H1 (cell line): ENCODE measurements at regions not wholly inside any gene's neighbourhood (a gene's known extent, or its start where the extent isn't known, plus 50 kb on each side); places are given as distances from the start of the nearest gene placed in this dataset.

ENCODE experiments used
- CTCF ChIA-PET: fragments of 300-600 bp; sonication (Branson Sonifier 250); formaldehyde crosslinking; loops from one replicate; lab custom pipeline; 2021; ENCODE audit not compliant: partially characterized antibody; lab: Charles Lee
- POLR2A ChIA-PET: fragments of 300-600 bp; sonication (Branson Sonifier 250); formaldehyde crosslinking; loops from one replicate; lab custom pipeline; 2021; ENCODE audit warnings: inconsistent platforms; ENCODE audit not compliant: partially characterized antibody; lab: Charles Lee
- DNase-seq, 2 experiments: peaks; one replicate each; pipeline versions ENCODE4 v3.0.0 to v3.0.0-alpha.2; 2010 to 2022; ENCODE audit warnings: low spot score in 2 of 2, low read depth in 1 of 2, mixed read lengths in 1 of 2
- FAIRE-seq: peaks from 2 replicates; lab custom pipeline; 2011; peaks lifted over from hg19 to GRCh38; lab: Jason Lieb, UNC
- H2AFZ ChIP-seq: 2 replicates; pipeline ENCODE4 v1.8.1; 2012; ENCODE audit warnings: low read length, inconsistent platforms
- H2AK5ac ChIP-seq: 2 replicates; pipeline ENCODE4 v1.6.1; 2013; ENCODE audit warnings: low read depth, low read length
- H2BK120ac ChIP-seq: replicated peaks from 2 replicates; pipeline ENCODE3; 2013; ENCODE audit warnings: low read depth, low read length, inconsistent platforms
- H2BK12ac ChIP-seq: 2 replicates; pipeline ENCODE4 v1.6.1; 2013; ENCODE audit warnings: low read depth, low read length
- H2BK15ac ChIP-seq: 2 replicates; pipeline ENCODE4 v1.6.1; 2013; ENCODE audit warnings: low read length
- H2BK20ac ChIP-seq: 2 replicates; pipeline ENCODE4 v1.6.1; 2013; ENCODE audit warnings: low read length
- H2BK5ac ChIP-seq: 2 replicates; pipeline ENCODE4 v1.6.1; 2013; ENCODE audit warnings: low read depth, low read length
- H3K14ac ChIP-seq: 2 replicates; pipeline ENCODE4 v1.6.1; 2013; ENCODE audit warnings: inconsistent platforms; ENCODE audit not compliant: insufficient read length
- H3K18ac ChIP-seq: 2 replicates; pipeline ENCODE4 v1.6.1; 2013; ENCODE audit warnings: low read length; ENCODE audit errors: extremely low read depth
- H3K23ac ChIP-seq: 2 replicates; pipeline ENCODE4 v1.6.1; 2013; ENCODE audit warnings: inconsistent platforms; ENCODE audit not compliant: insufficient read length
- H3K23me2 ChIP-seq: 2 replicates; pipeline ENCODE4 v1.6.1; 2013; ENCODE audit warnings: low read depth, low read length
- H3K27ac ChIP-seq: 2 replicates; pipeline ENCODE4 v1.6.1; 2011; ENCODE audit warnings: low read depth, low read length, inconsistent platforms
- H3K27me3 ChIP-seq, 4 experiments: replicated peaks in 1 of 4; 1 replicate in 1 of 4; 2 replicates in 3 of 4; pipeline versions ENCODE4 v1.6.1 to v1.8.1; 2011 to 2013; ENCODE audit warnings: low read length in 3 of 4, mild to moderate bottlenecking in 3 of 4, inconsistent platforms in 2 of 4, mixed read lengths in 2 of 4, moderate library complexity in 1 of 4; ENCODE audit not compliant: control insufficient read depth in 3 of 4, insufficient read depth in 3 of 4; ENCODE audit errors: extremely low read depth in 1 of 4
- H3K36me3 ChIP-seq, 4 experiments: 2 replicates each; pipeline versions ENCODE4 v1.6.1 to v1.8.1; 2011 to 2013; ENCODE audit warnings: mild to moderate bottlenecking in 4 of 4, low read length in 3 of 4, moderate library complexity in 2 of 4, control low read depth in 1 of 4, inconsistent platforms in 1 of 4; ENCODE audit not compliant: insufficient read depth in 4 of 4, control insufficient read depth in 2 of 4
- H3K4ac ChIP-seq: replicated peaks from 2 replicates; pipeline ENCODE3; 2013; ENCODE audit warnings: low read length, low read depth, mixed read lengths, inconsistent platforms; ENCODE audit not compliant: insufficient read length
- H3K4me1 ChIP-seq, 4 experiments: replicated peaks in 1 of 4; 1 replicate in 1 of 4; 2 replicates in 3 of 4; pipeline versions ENCODE4 v1.6.1 to v1.8.1; 2011 to 2013; ENCODE audit warnings: low read length in 3 of 4, inconsistent platforms in 2 of 4, mixed read lengths in 1 of 4; ENCODE audit not compliant: insufficient read depth in 4 of 4, control insufficient read depth in 3 of 4
- H3K4me2 ChIP-seq, 2 experiments: 2 replicates each; pipeline versions ENCODE4 v1.6.1 to v1.8.1; 2011 to 2013; ENCODE audit warnings: low read depth in 2 of 2, low read length in 2 of 2, control low read depth in 1 of 2, inconsistent platforms in 1 of 2, mild to moderate bottlenecking in 1 of 2; ENCODE audit not compliant: insufficient read depth in 1 of 2
- H3K4me3 ChIP-seq, 4 experiments: fragments of 200-600, 300-600 bp in 1 of 4; sonication (generic), shearing (Covaris generic), sonication (Bioruptor Twin) in 1 of 4; 2 replicates each; pipeline versions ENCODE4 v1.5.1 to v1.8.1; 2011 to 2016; ENCODE audit warnings: low read length in 4 of 4, low read depth in 3 of 4, control low read depth in 2 of 4, inconsistent platforms in 2 of 4, mild to moderate bottlenecking in 2 of 4, mixed read lengths in 1 of 4, moderate library complexity in 1 of 4; ENCODE audit not compliant: insufficient read depth in 2 of 4; ENCODE audit errors: extremely low read depth in 1 of 4
- H3K56ac ChIP-seq: replicated peaks from 2 replicates; pipeline ENCODE3; 2013; ENCODE audit warnings: low read depth, mild to moderate bottlenecking, mixed read lengths, low read length, inconsistent platforms; ENCODE audit not compliant: insufficient read length
- H3K79me1 ChIP-seq: 2 replicates; pipeline ENCODE4 v1.6.1; 2013; ENCODE audit warnings: low read depth, low read length, control low read depth
- H3K79me2 ChIP-seq, 2 experiments: 2 replicates each; pipeline versions ENCODE4 v1.6.1 to v1.8.1; 2012 to 2013; ENCODE audit warnings: low read length in 2 of 2, mild to moderate bottlenecking in 2 of 2, inconsistent platforms in 1 of 2; ENCODE audit not compliant: insufficient read depth in 2 of 2, control insufficient read depth in 1 of 2
- H3K9ac ChIP-seq, 4 experiments: replicated peaks in 1 of 4; 1 replicate in 1 of 4; 2 replicates in 3 of 4; pipeline versions ENCODE4 v1.6.1 to v1.8.1; 2011 to 2013; ENCODE audit warnings: low read depth in 3 of 4, low read length in 3 of 4, control low read depth in 2 of 4, mild to moderate bottlenecking in 2 of 4, moderate library complexity in 2 of 4, inconsistent platforms in 1 of 4; ENCODE audit errors: extremely low read depth in 1 of 4
- H3K9me3 ChIP-seq, 2 experiments: 2 replicates each; pipeline versions ENCODE4 v1.6.1 to v1.8.1; 2012 to 2013; ENCODE audit warnings: mild to moderate bottlenecking in 2 of 2, moderate library complexity in 2 of 2, control low read depth in 1 of 2, inconsistent platforms in 1 of 2, low read depth in 1 of 2, low read length in 1 of 2, mixed read lengths in 1 of 2; ENCODE audit not compliant: insufficient read depth in 2 of 2
- H4K20me1 ChIP-seq, 2 experiments: replicated peaks in 1 of 2; 2 replicates each; pipeline versions ENCODE3 to v1.8.1; 2011 to 2013; ENCODE audit warnings: inconsistent platforms in 2 of 2, low read length in 2 of 2, mild to moderate bottlenecking in 1 of 2; ENCODE audit not compliant: insufficient read depth in 2 of 2, control insufficient read depth in 1 of 2
- H4K5ac ChIP-seq: 2 replicates; pipeline ENCODE4 v1.6.1; 2013; ENCODE audit warnings: low read length, low read depth, mixed read lengths, inconsistent platforms; ENCODE audit not compliant: insufficient read length
- H4K8ac ChIP-seq: 2 replicates; pipeline ENCODE4 v1.8.0; 2013; ENCODE audit warnings: mild to moderate bottlenecking, moderate library complexity, low read length, inconsistent platforms; ENCODE audit not compliant: insufficient read depth; ENCODE audit errors: extremely low read depth
- H4K91ac ChIP-seq: replicated peaks from 2 replicates; pipeline ENCODE3; 2013; ENCODE audit warnings: low read length, mixed read lengths, inconsistent platforms; ENCODE audit not compliant: insufficient read length
- ATF3 ChIP-seq: IDR thresholded peaks from 2 replicates; pipeline ENCODE4 v1.6.1; 2011; ENCODE audit warnings: low read depth, mild to moderate bottlenecking, low read length; ENCODE audit not compliant: insufficient read depth
- BCL11A ChIP-seq, 2 experiments: IDR thresholded peaks; one replicate each; pipeline ENCODE4 v1.6.1; 2011; ENCODE audit warnings: low read depth in 2 of 2, low read length in 2 of 2, mild to moderate bottlenecking in 2 of 2
- CHD1 ChIP-seq: IDR thresholded peaks from 2 replicates; pipeline ENCODE4 v1.6.1; 2012; ENCODE audit warnings: low read depth, low read length, improper control_type of control experiment
- CHD2 ChIP-seq: IDR thresholded peaks from 2 replicates; pipeline ENCODE4 v1.6.1; 2012; ENCODE audit warnings: low read length, improper control_type of control experiment
- CTBP2 ChIP-seq: IDR thresholded peaks from 2 replicates; pipeline ENCODE4 v1.7.0; 2011; ENCODE audit warnings: borderline replicate concordance, mild to moderate bottlenecking, moderate library complexity, mixed read lengths, low read length; ENCODE audit not compliant: insufficient read depth, insufficient read length
- HDAC6 ChIP-seq: IDR thresholded peaks from one replicate; pipeline ENCODE4 v1.7.1; 2012; ENCODE audit warnings: low read depth, mild to moderate bottlenecking, inconsistent platforms, low read length, moderate library complexity
- KDM1A ChIP-seq: fragments of 200-600, 300-600 bp; sonication (generic); IDR thresholded peaks from 2 replicates; pipeline ENCODE4 v1.7.1; 2016; ENCODE audit warnings: mild to moderate bottlenecking, low read length, borderline replicate concordance
- MAFK ChIP-seq: IDR thresholded peaks from 2 replicates; pipeline ENCODE4 v1.6.1; 2012; ENCODE audit warnings: low read depth, mild to moderate bottlenecking, improper control_type of control experiment, low read length
- RAD21 ChIP-seq, 2 experiments: IDR thresholded peaks in 1 of 2; conservative IDR thresholded peaks in 1 of 2; 2 replicates each; pipeline ENCODE4 v1.6.1; 2011; ENCODE audit warnings: low read depth in 2 of 2, low read length in 2 of 2, improper control_type of control experiment in 1 of 2, inconsistent platforms in 1 of 2, mild to moderate bottlenecking in 1 of 2, moderate library complexity in 1 of 2
- RFX5 ChIP-seq: IDR thresholded peaks from 2 replicates; pipeline ENCODE4 v1.6.1; 2011; ENCODE audit warnings: low read depth, low read length, improper control_type of control experiment, borderline replicate concordance
- RXRA ChIP-seq: IDR thresholded peaks from 2 replicates; pipeline ENCODE4 v1.6.1; 2011; ENCODE audit warnings: low read depth, mild to moderate bottlenecking, low read length, moderate library complexity; ENCODE audit not compliant: insufficient read depth
- SIN3A ChIP-seq, 2 experiments: IDR thresholded peaks in 1 of 2; conservative IDR thresholded peaks in 1 of 2; 2 replicates each; pipeline ENCODE4 v1.6.1; 2011 to 2012; ENCODE audit warnings: low read length in 2 of 2, improper control_type of control experiment in 1 of 2, low read depth in 1 of 2, mild to moderate bottlenecking in 1 of 2
- SIX5 ChIP-seq: IDR thresholded peaks from 2 replicates; pipeline ENCODE4 v1.6.1; 2011; ENCODE audit warnings: mild to moderate bottlenecking, low read depth, low read length
- SP1 ChIP-seq: IDR thresholded peaks from 2 replicates; pipeline ENCODE4 v1.6.1; 2011; ENCODE audit warnings: low read depth, low read length
- TCF12 ChIP-seq: IDR thresholded peaks from 2 replicates; pipeline ENCODE4 v1.6.1; 2011; ENCODE audit warnings: low read depth, mild to moderate bottlenecking, low read length
- WGBS, 2 experiments: shearing (Covaris generic) in 1 of 2; methylation state at CpG; one replicate each; pipeline versions ENCODE4 v1.1.6 to v1.1.7; 2013 to 2015; ENCODE audit warnings: low lambda C conversion rate in 2 of 2, mixed read lengths in 2 of 2, inconsistent platforms in 1 of 2, low coverage in 1 of 2, missing lambda C conversion rate in 1 of 2; ENCODE audit not compliant: insufficient replicate concordance in 2 of 2, insufficient coverage in 1 of 2, insufficient read length in 1 of 2; ENCODE audit errors: extremely low coverage in 1 of 2, missing lambda C conversion rate in 1 of 2; 5-methylcytosine and 5-hydroxymethylcytosine counted together

DNA sequence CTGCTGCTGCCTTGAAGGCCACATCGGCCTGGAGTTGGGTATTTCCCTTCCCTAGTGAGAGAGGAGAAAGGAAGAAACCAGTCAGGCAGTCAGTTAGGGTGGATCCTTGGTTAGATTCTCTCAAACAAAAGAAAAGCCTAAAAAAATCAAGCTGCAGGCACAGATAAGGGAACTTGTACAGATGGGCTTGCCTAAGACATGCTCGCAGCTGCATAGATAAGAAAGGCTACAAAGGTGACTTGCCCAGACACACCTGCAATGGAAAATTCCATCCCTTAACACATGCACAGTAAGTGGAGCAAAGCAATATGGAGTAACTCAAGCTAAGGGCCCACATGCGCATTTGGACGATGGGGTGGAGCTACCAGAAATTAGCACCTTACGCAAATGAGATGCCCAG is 199.7 kb upstream of the ARPP21 start:
- FAIRE-seq: no peak
- TF ChIP-seq BCL11A (IDR thresholded peaks at IDR 0.05; ENCODE audit: low read depth in 2 of 2, low read length in 2 of 2) (no peak), HDAC6 (no peak), CHD1 (no peak), RXRA (no peak), CTBP2 (no peak), RAD21 (IDR thresholded peaks at IDR 0.05 in 1 of 2, conservative IDR thresholded peaks at IDR 0.05 in 1 of 2; ENCODE audit: low read depth in 2 of 2, low read length in 2 of 2) (no peak), SP1 (no peak), SIN3A (conservative IDR thresholded peaks at IDR 0.05 in 1 of 2, IDR thresholded peaks at IDR 0.05 in 1 of 2; ENCODE audit: low read depth in 1 of 2, low read length in 2 of 2) (no peak), MAFK (no peak), KDM1A (no peak), ATF3 (no peak), CHD2 (no peak), SIX5 (no peak), TCF12 (no peak), RFX5 (no peak)

More for the DNA sequence above, 199.7 kb upstream of the ARPP21 start:
- Histone ChIP-seq H3K56ac (no peak overlapping the region), H2BK12ac (no peak overlapping the region), H2BK15ac (no peak overlapping the region), H3K9ac (no peak overlapping the region), H3K18ac (no peak overlapping the region), H2BK20ac (no peak overlapping the region), H2AFZ (peak overlapping the region; percentile 76; the same call in 1 of the 2 replicates), H3K27me3 (no peaks in the 10 kb centered on the region), H3K4ac (no peak overlapping the region), H3K4me1 (no peaks in the 10 kb centered on the region), H3K23ac (no peak overlapping the region), H4K8ac (no peak overlapping the region), H3K79me1 (no peaks in the 10 kb centered on the region), H3K14ac (no peak overlapping the region), H3K4me3 (no peak overlapping the region; a peak in 1 of 8 replicates), H2AK5ac (no peak overlapping the region), H2BK5ac (no peak overlapping the region), H4K91ac (no peak overlapping the region), H2BK120ac (no peak overlapping the region), H3K9me3 (no peaks in the 10 kb centered on the region), H3K27ac (peak overlapping the region; percentile 50; the same call in 1 of the 2 replicates), H3K36me3 (no peaks in the 10 kb centered on the region), H3K4me2 (no peak overlapping the region), H3K79me2 (no peaks in the 10 kb centered on the region), H4K5ac (no peak overlapping the region), H3K23me2 (no peaks in the 10 kb centered on the region), H4K20me1 (no peaks in the 10 kb centered on the region)
- WGBS, 2 experiments: 92% methylated on average over 5 of the region's 5 CpGs; no CpG with 5 or more reads in 1 of the 2 experiments
- DNase-seq: no peak
- ChIA-PET POLR2A (no interaction called here), CTCF (no interaction called here)
